ELR (cell line): ENCODE measurements at regions not wholly inside any gene's neighbourhood (a gene's known extent, or its start where the extent isn't known, plus 50 kb on each side); places are given as distances from the start of the nearest gene placed in this dataset.

Source experiments
- DNase-seq: peaks from one replicate; pipeline ENCODE4 v3.0.0-alpha.2; 2015; ENCODE audit warnings: low read depth

DNA sequence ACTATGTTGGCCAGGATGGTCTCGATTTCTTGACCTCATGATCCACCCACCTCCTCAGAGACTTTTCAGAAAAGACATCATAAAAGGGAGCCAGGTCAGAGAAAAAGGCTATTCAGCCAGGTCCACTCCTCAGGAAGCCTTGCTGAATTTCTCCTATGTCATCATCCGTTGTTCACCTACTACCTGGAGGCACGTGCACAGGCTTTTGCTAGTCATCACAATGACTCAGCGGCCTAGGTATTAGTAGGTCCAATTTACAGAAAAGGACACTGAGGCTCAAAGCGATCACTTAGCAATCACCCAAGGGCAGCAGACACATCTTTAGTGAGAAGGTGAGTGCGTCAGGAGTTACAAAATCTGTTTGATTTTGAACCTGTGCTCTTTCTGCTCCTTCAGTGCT, 72.3 kb upstream of the RAD23B start:
- DNase-seq: no peak

DNA sequence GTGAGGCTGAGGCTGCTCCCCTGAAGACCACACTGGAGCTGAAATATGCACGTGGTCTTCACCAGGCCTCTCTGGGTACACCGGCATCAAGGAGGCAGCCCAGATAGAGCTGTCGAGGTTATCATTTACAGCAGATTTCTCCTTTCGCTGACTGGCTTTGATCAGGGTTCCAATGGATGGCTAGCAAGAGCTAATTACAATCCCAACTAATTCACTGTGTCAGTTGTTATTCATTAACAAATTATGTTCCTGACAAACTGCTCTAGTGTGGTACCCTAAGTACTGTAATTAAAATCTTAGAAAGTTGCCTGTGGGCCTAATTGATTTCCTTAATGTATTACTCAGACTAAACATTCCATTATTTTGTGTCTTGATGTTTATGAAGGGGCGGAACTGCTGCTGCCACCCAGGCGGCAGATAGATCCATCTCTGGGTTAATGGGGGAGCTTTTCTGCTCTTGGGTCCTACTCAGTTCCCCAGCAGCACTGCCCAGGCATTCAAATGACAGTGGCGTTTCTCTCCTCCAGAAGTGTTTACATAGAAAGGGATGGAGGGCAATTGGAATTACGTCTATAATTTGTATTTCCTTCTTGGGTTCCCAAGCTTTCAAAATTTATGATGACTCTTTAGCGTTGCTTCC, 71.7 kb upstream of the RAD23B start:
- no peak for DNase-seq

DNA sequence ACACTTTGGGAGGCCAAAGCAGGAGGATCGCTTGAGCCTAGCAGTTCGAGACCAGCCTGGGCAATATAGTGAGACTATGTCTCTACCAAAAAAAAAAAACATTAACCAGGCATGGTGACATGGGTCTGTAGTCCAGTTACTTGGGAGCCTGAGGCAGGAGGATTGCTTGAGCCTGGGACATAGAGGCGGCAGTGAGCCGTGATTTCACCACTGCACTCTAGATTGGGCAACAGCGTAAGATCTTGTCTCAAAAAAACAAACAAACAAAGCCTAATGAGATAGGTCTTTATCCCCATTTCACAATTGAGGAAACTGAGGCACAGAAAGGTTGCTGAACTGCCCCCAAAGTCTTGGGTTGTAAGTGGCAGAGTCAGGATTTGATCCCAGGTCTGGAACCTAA, 70.5 kb upstream of the RAD23B start:
- no peak for DNase-seq

DNA sequence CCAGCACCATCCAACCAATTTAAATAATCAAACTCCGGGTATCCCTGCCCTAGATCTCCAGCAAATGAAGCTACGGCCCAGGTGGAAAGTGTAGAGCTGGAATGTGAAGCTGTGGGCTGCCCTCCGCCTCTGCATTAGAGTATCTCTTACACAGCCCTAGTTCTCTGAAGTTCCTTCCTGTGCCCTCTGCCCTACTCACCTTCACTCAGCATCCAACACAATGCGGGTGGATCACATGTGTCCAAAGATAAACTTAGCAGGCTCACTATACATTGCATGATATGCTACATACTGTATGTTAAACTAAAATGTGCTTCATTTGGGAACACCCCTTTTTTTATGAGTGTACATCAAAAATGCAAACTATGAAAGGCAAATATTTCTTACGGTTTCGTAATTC, 70.0 kb upstream of the RAD23B start:
- no peak for DNase-seq

DNA sequence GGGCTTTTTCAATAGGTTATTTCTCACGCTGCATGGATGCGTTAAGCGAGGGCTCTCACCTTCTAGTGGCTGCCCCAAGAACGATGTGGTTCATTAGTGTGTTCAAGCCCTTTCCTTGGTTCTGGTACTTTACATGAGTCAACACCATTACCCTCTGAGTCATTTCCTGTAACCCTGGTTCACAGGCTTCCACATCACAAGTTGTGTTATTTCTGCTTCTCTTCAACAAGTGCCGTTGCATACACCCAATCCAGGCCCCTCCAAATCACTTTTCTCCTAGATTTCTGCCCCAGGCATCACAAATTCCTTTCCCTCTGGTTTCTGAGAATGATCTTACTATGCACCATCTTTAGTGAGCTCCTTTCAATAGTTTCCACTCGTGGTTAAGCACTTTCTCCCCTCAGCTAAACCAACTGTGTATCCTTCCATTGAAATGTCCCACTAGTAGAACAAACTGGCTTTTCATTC, 69.5 kb upstream of the RAD23B start:
- peak; percentile 95 for DNase-seq

DNA sequence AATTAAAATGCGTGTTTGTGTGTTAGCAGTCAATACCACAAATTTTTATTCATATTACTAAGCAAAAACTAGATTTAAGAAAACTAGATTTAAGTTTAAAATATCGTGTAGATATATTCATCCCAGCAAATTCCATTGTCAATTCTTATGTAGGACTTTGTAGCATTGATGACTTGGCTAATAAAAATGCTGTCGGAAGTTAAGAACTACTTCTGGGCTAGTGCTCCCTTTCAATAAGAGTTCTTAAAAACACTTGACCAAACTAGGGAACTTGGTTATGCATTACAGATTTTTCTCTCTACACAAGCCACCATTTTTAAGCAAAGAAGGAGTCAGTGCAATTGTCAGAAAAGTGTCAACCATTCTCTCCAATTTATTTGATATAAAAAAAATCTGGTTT, 68.7 kb upstream of the RAD23B start:
- DNase-seq: no peak

DNA sequence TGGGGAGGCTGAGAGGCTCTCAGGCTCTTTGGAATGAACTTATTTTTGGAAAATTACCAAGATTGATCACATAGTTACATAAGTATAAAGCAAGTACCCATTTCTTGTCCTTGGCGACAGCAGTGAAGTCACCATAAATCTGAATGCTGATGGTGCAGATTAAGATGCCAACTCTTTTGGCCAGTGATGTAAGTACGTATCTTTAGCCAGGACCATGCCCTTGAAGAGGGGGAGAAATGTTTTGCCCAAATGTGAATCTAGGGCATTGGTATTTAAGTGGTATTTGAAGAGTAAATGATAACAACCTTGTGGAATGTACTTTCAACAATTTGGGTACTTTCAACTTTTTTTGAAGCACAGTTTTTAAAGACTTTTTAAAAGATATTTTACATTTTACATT, 68.2 kb upstream of the RAD23B start:
- peak; percentile 14 for DNase-seq

DNA sequence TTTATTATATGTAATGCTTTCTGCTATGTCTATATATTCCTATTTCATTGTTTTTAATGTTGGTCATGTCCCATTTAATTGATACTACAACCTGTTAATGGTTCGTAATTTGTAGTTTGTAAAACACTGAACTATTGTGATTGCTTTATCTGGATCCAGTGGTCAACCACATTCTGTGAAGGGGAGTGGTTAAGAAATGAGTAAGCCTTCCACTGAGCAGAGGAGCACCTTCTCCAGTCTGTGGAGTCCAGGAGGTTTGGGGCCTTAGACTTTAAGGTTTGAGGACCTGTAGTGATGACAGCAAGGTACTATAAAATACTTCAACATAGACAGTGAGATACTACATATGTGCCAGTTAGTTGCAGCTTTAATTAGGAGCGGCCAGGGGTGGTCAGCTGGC, 67.7 kb upstream of the RAD23B start:
- peak; percentile 61 for DNase-seq

DNA sequence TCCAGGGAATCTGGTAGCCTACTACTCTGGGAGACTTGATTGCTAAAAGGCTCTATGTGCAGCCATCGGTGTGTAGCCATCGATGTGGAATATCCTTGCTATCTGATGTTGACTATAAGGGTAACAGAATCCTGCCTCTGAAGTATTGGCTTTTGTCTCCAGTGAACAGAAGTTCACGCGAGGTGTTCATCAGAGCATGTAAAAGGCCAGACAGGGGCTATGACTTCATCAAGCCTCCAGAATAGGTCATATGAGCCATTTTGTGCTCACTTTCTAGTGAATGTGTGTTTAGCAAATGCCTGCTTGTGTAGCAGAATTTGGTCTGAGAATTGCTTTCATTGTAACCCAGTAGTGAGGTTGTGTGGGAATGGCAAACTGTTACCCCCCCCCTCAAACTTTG, 66.8 kb upstream of the RAD23B start:
- DNase-seq: no peak

DNA sequence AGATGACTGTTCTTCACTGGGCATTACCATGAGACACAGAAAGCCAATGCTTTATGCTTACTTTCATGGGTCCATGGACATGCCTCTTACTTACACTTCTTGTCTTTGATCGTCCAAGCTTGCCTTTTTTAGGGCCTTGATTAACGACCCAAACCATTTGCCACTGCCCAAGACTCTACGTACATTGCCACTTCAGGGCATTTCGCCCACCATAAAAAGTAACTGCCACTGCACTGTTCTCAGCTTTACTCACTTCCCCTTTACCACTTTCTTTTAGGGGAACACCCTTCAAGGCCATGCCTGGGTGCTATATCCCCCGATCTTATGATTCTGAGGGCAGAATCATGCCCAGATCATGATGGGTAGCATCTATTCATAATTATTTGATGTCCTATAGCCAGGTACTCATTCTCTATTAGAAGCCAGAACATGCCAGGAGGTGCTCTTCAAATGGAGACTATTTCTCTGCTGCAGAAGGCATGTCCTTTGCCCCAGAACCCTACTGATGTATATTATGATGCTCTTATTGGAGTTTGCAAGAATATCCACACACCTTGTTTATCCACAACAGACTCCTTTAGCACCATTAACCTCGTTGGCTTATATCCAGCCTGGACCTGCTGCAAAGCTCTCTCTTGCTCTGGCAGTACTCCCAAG, 64.1 kb upstream of the RAD23B start:
- DNase-seq: no peak

DNA sequence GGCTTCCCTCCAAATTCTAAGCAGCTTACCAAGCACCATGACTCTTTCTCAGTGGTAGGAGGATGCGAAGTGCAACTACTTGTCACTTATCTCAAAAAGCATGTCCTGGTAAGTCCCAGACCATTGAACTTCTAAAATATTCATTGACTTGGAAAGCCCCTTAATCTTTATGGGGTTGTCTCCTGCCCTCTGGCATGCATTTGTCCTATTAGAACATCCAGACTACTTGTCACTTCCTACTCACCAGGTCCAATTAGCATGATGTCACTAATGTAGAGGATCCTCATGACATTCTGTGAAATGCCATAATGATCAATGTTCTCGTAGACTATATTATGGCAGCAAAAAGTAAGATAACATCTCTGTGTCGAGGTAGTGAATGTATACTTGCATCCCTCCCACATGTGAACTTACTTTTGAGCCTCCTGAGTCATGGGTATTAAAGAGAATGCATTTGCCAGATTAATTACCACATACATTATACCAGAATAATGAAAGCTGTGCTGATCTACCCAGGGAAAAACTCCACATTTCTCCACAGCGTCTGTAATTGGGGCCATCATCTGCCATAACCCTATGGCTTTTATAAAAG, 63.5 kb upstream of the RAD23B start:
- DNase-seq: no peak

DNA sequence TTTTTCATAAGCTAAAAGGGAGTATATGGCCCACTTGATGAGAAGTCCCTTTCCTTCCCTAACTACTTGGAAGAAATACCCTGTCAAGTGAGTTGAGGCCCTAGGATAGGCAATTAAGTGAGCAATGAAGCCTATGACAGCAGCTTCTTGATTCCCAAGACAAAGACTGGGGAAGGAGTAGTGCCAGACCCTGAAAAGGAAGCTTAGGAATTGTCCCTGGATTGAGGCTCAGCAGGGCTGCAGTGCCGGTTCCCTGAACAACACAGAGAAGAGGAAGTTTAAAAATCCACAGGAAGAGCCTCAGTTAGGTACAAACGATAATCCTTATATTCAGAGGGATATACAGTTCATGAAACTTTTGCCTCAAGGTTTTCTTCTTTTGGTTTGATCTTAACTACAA, 61.8 kb upstream of the RAD23B start:
- DNase-seq: no peak

DNA sequence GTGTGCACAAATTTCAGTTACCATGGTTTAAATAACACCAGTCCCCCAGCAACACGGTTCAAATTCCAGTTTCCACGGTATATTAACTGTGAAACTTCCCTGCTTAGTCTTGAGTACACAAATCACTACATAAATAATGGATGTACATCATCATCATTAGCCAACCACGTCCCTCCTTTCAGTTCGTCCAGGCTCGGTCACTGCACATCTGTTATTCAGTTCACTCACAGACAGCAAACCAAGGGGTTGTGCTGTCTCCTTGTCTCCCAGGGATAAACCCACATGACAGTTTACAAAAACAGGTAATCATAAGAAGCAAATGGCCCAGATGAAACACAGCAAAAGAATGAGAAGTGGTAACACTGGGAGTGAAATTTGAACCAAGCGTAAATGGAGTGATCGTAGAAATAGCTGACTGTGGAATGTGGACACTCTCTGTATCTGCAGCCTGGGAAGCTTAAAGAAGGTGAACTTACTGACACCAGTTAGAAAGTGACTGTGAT, 61.0 kb upstream of the RAD23B start:
- DNase-seq: peak; percentile 52

DNA sequence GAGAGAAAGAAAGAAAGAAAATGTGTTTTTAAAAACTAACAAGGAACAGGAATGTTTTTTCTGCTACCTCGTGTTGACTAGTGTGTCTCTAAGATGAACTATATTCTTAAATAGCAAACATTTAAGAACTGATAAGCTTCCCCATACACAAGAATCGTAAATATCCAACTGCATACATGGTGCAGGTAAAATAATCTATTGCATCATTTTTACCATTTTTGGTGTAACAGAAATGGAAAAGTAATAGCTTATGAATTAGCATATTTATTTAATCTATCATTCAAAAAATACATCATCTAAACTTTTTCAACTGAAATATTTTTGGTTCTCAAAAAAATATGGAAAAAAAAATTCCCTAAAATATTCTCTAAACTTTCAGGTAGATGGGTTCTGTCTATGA, 59.7 kb upstream of the RAD23B start:
- DNase-seq: no peak

DNA sequence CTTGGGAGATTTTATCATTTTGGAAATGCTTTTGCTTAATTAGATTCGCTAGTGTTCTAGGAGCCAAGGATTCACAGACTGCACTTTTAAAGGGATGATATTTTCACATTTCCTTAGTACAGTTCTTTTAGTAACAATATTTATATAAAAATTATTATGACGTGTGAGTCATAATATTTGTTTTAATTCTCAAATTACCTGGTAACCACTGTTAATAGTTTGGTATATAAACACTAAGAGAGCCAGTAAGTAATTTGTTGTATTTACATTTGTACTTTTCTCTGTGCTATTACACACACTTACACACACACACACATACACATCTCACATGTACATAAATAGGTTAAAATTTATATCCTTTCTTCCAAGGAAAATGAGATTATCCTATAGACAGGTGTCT, 58.8 kb upstream of the RAD23B start:
- no peak for DNase-seq

DNA sequence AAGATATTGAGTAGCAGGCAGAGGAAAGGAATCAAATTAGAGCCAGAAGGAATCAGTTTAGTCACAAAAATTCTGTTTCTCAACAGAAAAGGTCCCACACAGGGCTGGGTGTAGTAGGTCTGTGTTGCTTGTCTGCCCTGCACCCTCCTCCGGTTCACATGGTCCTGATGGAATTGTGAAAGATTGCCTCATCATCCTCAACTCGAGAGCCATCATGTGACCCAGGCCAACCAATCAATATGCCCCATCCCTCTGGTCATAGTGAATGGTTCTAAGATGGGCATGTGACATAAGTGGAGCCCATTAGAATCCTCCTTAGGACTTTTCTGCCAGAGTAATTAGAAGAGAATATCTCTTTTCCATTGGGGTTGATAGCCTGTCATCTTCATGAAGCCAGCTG, 56.7 kb upstream of the RAD23B start:
- no peak for DNase-seq

DNA sequence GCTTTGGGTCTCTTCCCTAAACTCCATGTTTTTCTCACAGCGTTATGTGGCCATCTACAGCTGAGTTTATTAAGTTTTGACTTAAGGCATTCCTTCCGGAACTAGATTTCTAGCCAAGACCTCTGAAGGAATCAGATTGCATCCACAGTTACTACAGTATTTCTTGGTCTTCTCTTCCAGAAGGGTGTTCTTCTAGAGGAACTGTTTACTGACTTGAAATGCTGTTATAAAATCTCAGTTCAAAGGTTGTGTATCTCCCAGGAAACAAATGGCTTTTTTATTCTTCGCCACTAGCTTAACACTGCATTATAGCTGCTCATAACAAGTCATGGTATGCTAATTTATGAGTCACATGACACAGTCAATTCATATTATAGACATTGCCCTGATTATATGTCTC, 55.3 kb upstream of the RAD23B start:
- no peak for DNase-seq

DNA sequence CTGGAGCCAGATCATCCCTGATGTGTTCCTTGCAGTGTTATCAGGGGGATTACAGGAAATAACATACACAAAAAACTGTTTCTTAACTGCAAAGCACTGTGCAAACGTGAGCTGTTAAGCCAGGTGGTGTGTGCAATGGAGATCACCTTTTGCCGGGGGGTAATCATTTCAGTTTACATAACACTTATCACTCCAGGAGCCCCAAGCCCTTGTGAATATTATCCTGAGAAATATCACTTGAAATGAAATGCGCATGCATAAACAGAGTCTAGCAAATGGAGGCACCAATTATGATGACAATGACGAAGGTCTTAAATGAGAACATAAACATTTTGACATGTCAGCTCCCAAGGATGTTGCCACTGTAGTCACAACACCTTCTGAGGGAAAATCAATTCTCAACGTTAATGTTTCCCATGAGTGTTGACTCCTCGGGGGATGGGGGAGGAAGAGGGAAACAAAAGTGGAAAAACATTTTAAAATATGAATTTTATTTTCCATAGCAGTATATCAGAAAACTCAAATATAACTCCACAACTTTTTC, 54.5 kb upstream of the RAD23B start:
- no peak for DNase-seq

DNA sequence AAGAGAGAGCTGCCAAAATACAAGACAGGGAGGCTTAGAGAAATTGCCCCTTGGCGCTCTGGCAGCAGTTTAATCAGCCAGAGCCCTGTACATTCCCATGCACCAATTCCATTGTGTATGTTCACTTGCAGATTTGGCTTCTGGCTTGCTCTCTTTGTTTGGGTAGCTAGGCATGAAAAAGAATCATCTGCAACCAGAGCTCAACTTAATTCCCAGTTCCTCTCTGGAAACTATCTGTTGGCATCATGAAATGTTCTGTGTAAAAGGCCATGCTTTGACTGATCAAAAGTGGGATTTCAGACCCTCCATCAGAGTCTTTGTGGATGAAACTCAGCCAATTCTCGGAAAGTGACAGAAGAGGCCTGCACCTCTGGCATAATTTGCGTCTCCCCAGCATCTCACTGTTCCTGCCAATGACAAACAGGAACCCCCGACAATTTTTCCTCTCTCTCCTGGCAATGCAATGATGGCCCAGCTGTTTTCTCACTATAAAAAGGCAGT, 53.8 kb upstream of the RAD23B start:
- no peak for DNase-seq
